H1 (cell line): ENCODE measurements at regions not wholly inside any gene's neighbourhood (a gene's known extent, or its start where the extent isn't known, plus 50 kb on each side); places are given as distances from the start of the nearest gene placed in this dataset.

ENCODE experiments used
- ASH2L ChIP-seq: fragments of 200-600, 300-600 bp; sonication (generic); IDR thresholded peaks from one replicate; pipeline ENCODE4 v1.7.1; 2017; ENCODE audit warnings: low read length
- CHD7 ChIP-seq: fragments of 300-600 bp; sonication (generic); IDR thresholded peaks from 2 replicates; pipeline ENCODE4 v1.7.1; 2012; ENCODE audit warnings: low read length, moderate library complexity, mild to moderate bottlenecking, inconsistent platforms; ENCODE audit not compliant: insufficient replicate concordance
- EGR1 ChIP-seq: IDR thresholded peaks from 2 replicates; pipeline ENCODE4 v1.6.1; 2011; ENCODE audit warnings: low read depth, low read length, borderline replicate concordance
- KDM5A ChIP-seq: fragments of 200-600 bp; IDR thresholded peaks from 2 replicates; pipeline ENCODE4 v1.7.1; 2012; ENCODE audit warnings: mild to moderate bottlenecking, low read length, inconsistent platforms, mixed read lengths
- NRF1 ChIP-seq: IDR thresholded peaks from 2 replicates; pipeline ENCODE4 v1.6.1; 2011; ENCODE audit warnings: mild to moderate bottlenecking, low read depth, low read length, improper control_type of control experiment
- SP1 ChIP-seq: IDR thresholded peaks from 2 replicates; pipeline ENCODE4 v1.6.1; 2011; ENCODE audit warnings: low read depth, low read length
- SUZ12 ChIP-seq: fragments of 200-600 bp; sonication (generic); IDR thresholded peaks from 2 replicates; pipeline ENCODE4 v1.6.1; 2012; ENCODE audit warnings: mild to moderate bottlenecking, inconsistent platforms, low read length, moderate library complexity, mixed read lengths
- TAF1 ChIP-seq: IDR thresholded peaks from 2 replicates; pipeline ENCODE4 v1.6.1; 2011; ENCODE audit warnings: mild to moderate bottlenecking, low read depth, low read length
- TAF7 ChIP-seq: optimal IDR thresholded peaks from 2 replicates; pipeline ENCODE3; 2011; ENCODE audit warnings: low read depth, mild to moderate bottlenecking, inconsistent platforms, low read length, moderate library complexity, borderline replicate concordance
- TEAD4 ChIP-seq: IDR thresholded peaks from 2 replicates; pipeline ENCODE4 v1.6.1; 2012; ENCODE audit warnings: low read depth, low read length, inconsistent platforms, mixed read lengths
- TF ChIP-seq, protein P1 (sequence below): IDR thresholded peaks from 2 replicates; pipeline ENCODE4 v1.6.1; 2011; ENCODE audit warnings: low read length, improper control_type of control experiment

GRCh38 chr15:31453558-31454318 lies 127.1 kb downstream of the KLF13 start:
- TF ChIP-seq NRF1 (no peak), ASH2L (no peak), CHD7 (no peak), KDM5A (no peak), SUZ12 (no peak), TAF1 (no peak), TEAD4 (no peak), EGR1 (no peak), SP1 (no peak), TAF7 (no peak)
- TF ChIP-seq, protein P1, sequence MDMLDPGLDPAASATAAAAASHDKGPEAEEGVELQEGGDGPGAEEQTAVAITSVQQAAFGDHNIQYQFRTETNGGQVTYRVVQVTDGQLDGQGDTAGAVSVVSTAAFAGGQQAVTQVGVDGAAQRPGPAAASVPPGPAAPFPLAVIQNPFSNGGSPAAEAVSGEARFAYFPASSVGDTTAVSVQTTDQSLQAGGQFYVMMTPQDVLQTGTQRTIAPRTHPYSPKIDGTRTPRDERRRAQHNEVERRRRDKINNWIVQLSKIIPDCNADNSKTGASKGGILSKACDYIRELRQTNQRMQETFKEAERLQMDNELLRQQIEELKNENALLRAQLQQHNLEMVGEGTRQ: no peak
